ENCODE measurements at regions not wholly inside any gene's neighbourhood (a gene's known extent, or its start where the extent isn't known, plus 50 kb on each side); places are given as distances from the start of the nearest gene placed in this dataset.

DNA sequence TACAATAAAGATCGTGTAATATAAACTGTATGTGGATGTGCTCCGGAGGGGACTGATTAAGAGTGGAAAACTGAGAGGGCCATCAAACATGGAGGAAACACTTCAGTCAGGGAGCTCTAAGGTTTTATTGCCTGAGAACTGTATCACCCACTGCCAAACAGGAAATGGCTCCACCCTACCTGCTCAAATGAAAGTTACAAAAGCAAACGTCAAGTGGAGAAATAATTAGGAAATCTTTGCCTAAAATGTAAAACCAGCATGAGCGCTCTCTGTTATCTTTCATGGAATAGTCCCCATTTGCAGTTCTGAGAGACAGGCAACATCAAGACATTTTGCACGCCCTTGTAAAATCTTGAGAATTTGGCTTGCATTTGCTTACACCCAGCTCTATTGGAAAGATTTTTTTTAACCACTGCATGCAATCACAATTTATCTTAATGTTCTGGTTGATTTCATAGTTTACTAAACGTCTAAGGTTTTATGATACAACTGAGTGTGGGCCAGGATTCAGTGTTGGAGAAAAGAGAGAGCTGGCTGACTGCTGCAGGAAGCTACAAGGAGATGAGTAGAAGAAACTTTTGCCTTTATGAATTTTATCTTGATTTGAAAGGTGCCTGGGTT lies 344.0 kb upstream of the PRICKLE1 start:
- Mint-ChIP-seq H3K4me3 (no peak overlapping the region), H3K36me3 (no peaks in the 10 kb centered on the region), H3K27me3 (ENCODE audit: insufficient read depth, low read depth) (no peaks in the 10 kb centered on the region), H3K4me1 (no peaks in the 10 kb centered on the region), H3K27ac (no peak overlapping the region), H3K9me3 (no peaks in the 10 kb centered on the region)
- H3K4me1 ChIP-seq: no peaks in the 10 kb centered on the region
- H3F3A ChIP-seq (ENCODE audit: low read depth): no peaks in the 10 kb centered on the region
- H3K9ac ChIP-seq: no peak overlapping the region
- H2AFZ ChIP-seq (replicated peaks): peak overlapping the region; percentile 19
- H3K4me2 ChIP-seq: no peak overlapping the region
- no peaks in the 10 kb centered on the region for H3K36me3 ChIP-seq
- no peak for DNase-seq (ENCODE audit: low spot score)
- H3K9me3 ChIP-seq (ENCODE audit: low read depth): no peaks in the 10 kb centered on the region
- no peak overlapping the region for H3K27ac ChIP-seq
- TF ChIP-seq EZH2phosphoT487 (IDR thresholded peaks at IDR 0.05): no peak
- no peak for TF ChIP-seq EZH2 (IDR thresholded peaks at IDR 0.05)
- TF ChIP-seq, protein P1, sequence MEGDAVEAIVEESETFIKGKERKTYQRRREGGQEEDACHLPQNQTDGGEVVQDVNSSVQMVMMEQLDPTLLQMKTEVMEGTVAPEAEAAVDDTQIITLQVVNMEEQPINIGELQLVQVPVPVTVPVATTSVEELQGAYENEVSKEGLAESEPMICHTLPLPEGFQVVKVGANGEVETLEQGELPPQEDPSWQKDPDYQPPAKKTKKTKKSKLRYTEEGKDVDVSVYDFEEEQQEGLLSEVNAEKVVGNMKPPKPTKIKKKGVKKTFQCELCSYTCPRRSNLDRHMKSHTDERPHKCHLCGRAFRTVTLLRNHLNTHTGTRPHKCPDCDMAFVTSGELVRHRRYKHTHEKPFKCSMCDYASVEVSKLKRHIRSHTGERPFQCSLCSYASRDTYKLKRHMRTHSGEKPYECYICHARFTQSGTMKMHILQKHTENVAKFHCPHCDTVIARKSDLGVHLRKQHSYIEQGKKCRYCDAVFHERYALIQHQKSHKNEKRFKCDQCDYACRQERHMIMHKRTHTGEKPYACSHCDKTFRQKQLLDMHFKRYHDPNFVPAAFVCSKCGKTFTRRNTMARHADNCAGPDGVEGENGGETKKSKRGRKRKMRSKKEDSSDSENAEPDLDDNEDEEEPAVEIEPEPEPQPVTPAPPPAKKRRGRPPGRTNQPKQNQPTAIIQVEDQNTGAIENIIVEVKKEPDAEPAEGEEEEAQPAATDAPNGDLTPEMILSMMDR (IDR thresholded peaks at IDR 0.05): no peak
- H3K4me3 ChIP-seq: no peak overlapping the region
- no peaks in the 10 kb centered on the region for H3K79me2 ChIP-seq (ENCODE audit: low read depth)
- no peaks in the 10 kb centered on the region for H4K20me1 ChIP-seq (ENCODE audit: low read depth)
- H3K27me3 ChIP-seq: no peaks in the 10 kb centered on the region

DNA sequence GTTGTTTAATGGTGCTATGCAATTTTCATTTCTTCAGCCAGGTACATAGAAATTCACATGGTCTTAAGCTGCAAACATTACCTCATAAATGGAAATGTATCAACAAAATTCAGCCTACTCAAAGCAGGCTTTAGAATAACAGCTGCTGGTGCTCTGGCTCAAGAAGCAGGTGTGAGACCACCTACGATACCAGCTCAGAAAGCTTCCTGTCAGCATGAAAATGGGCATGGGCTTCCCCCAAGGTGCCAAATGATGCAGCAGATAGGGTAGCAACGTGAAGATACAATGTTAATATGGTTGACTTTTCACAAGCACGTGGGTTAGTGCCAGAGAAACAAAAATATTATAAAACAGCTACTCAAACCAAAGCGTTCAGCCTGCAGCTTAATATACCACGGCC lies 343.4 kb upstream of the PRICKLE1 start:
- no peaks in the 10 kb centered on the region for H3K36me3 ChIP-seq
- Mint-ChIP-seq H3K27ac (no peak overlapping the region), H3K9me3 (no peaks in the 10 kb centered on the region), H3K27me3 (ENCODE audit: insufficient read depth, low read depth) (no peaks in the 10 kb centered on the region), H3K36me3 (no peaks in the 10 kb centered on the region), H3K4me3 (no peak overlapping the region), H3K4me1 (no peaks in the 10 kb centered on the region)
- no peaks in the 10 kb centered on the region for H3K27me3 ChIP-seq
- no peaks in the 10 kb centered on the region for H4K20me1 ChIP-seq (ENCODE audit: low read depth)
- no peaks in the 10 kb centered on the region for H3K9me3 ChIP-seq (ENCODE audit: low read depth)
- H2AFZ ChIP-seq (replicated peaks): no peak overlapping the region
- H3K4me3 ChIP-seq: no peak overlapping the region
- TF ChIP-seq, protein P1 (IDR thresholded peaks at IDR 0.05): no peak
- TF ChIP-seq EZH2 (IDR thresholded peaks at IDR 0.05): no peak
- no peak for TF ChIP-seq EZH2phosphoT487 (IDR thresholded peaks at IDR 0.05)
- DNase-seq (ENCODE audit: low spot score): no peak
- H3K9ac ChIP-seq: no peak overlapping the region
- H3K79me2 ChIP-seq (ENCODE audit: low read depth): no peaks in the 10 kb centered on the region
- H3K27ac ChIP-seq: no peak overlapping the region
- no peaks in the 10 kb centered on the region for H3F3A ChIP-seq (ENCODE audit: low read depth)
- H3K4me2 ChIP-seq: no peak overlapping the region
- no peaks in the 10 kb centered on the region for H3K4me1 ChIP-seq

DNA sequence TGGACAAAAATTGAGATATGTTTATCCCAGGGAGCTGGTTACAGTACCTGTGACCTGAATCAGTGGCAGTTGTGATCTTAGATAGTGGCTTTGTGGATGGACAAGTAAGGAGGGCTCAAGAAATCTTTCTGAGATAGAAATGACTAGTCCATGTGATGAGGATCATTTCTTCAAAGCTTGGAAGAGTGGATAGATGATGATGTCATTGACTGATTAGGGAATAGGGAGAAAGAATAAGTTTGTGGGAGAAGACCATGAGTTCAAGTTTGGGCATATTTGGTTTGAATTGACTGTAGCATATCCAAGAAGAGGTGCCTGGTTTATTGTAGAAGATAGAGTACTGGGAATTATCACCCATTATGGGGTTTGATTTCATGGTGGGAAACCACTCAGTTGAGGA lies 336.7 kb upstream of the PRICKLE1 start:
- no peak overlapping the region for H3K4me2 ChIP-seq
- H3K4me1 ChIP-seq: no peaks in the 10 kb centered on the region
- no peaks in the 10 kb centered on the region for H3K79me2 ChIP-seq (ENCODE audit: low read depth)
- no peaks in the 10 kb centered on the region for H3K36me3 ChIP-seq
- H3K9me3 Mint-ChIP-seq: no peaks in the 10 kb centered on the region
- no peak overlapping the region for H3K4me3 ChIP-seq
- no peak overlapping the region for H3K27ac Mint-ChIP-seq
- H3K9ac ChIP-seq: no peak overlapping the region
- no peaks in the 10 kb centered on the region for H4K20me1 ChIP-seq (ENCODE audit: low read depth)
- H2AFZ ChIP-seq (replicated peaks): no peak overlapping the region
- TF ChIP-seq EZH2 (IDR thresholded peaks at IDR 0.05) (no peak), EZH2phosphoT487 (IDR thresholded peaks at IDR 0.05) (no peak)
- TF ChIP-seq, protein P1 (IDR thresholded peaks at IDR 0.05): no peak
- DNase-seq (ENCODE audit: low spot score): no peak
- H3K4me3 Mint-ChIP-seq: no peak overlapping the region
- no peaks in the 10 kb centered on the region for H3F3A ChIP-seq (ENCODE audit: low read depth)
- H3K4me1 Mint-ChIP-seq: no peaks in the 10 kb centered on the region
- peaks cover 3% of the 10 kb centered on the region for H3K27me3 Mint-ChIP-seq (ENCODE audit: insufficient read depth, low read depth)
- no peak overlapping the region for H3K27ac ChIP-seq
- no peaks in the 10 kb centered on the region for H3K27me3 ChIP-seq
- H3K36me3 Mint-ChIP-seq: no peaks in the 10 kb centered on the region
- no peaks in the 10 kb centered on the region for H3K9me3 ChIP-seq (ENCODE audit: low read depth)
